ENCODE measurements at regions not wholly inside any gene's neighbourhood (a gene's known extent, or its start where the extent isn't known, plus 50 kb on each side); places are given as distances from the start of the nearest gene placed in this dataset.

- no peak for DNase-seq (ENCODE audit: low read depth in 2 of 3, low spot score in 2 of 3)
Measured at GRCh38 chr4:167469436-167469835, 235.1 kb upstream of the SPOCK3 start.

GRCh38 chr4:167475951-167476350 lies 241.7 kb upstream of the SPOCK3 start:
- no peak for DNase-seq (ENCODE audit: low read depth in 2 of 3, low spot score in 2 of 3)

- peak in 1 of 3 donors; percentile 6 for DNase-seq (ENCODE audit: low read depth in 2 of 3, low spot score in 2 of 3)
Measured at GRCh38 chr4:167492007-167492406, 257.7 kb upstream of the SPOCK3 start.

GRCh38 chr4:167509551-167509950 lies 275.3 kb upstream of the SPOCK3 start:
- no peak for DNase-seq (ENCODE audit: low read depth in 2 of 3, low spot score in 2 of 3)

- no peak for DNase-seq (ENCODE audit: low read depth in 2 of 3, low spot score in 2 of 3)
Measured at GRCh38 chr4:167524091-167524490, 289.8 kb upstream of the SPOCK3 start.

- DNase-seq (ENCODE audit: low read depth in 2 of 3, low spot score in 2 of 3), result no peak
Measured at GRCh38 chr4:167537761-167538160, 303.5 kb upstream of the SPOCK3 start.

- no peak for DNase-seq (ENCODE audit: low read depth in 2 of 3, low spot score in 2 of 3)
Measured at GRCh38 chr4:167541286-167541685, 307.0 kb upstream of the SPOCK3 start.

GRCh38 chr4:167544391-167544790 lies 310.1 kb upstream of the SPOCK3 start:
- no peak for DNase-seq (ENCODE audit: low read depth in 2 of 3, low spot score in 2 of 3)

- no peak for DNase-seq (ENCODE audit: low read depth in 2 of 3, low spot score in 2 of 3)
Measured at GRCh38 chr4:167550021-167550420, 315.7 kb upstream of the SPOCK3 start.

- no peak for DNase-seq (ENCODE audit: low read depth in 2 of 3, low spot score in 2 of 3)
Measured at GRCh38 chr4:167555338-167556022, 321.2 kb upstream of the SPOCK3 start.

GRCh38 chr4:167578906-167579305 lies 344.6 kb upstream of the SPOCK3 start:
- no peak for DNase-seq (ENCODE audit: low read depth in 2 of 3, low spot score in 2 of 3)

GRCh38 chr4:167581449-167581965 lies 347.2 kb upstream of the SPOCK3 start:
- no peak for DNase-seq (ENCODE audit: low read depth in 2 of 3, low spot score in 2 of 3)

- DNase-seq (ENCODE audit: low read depth in 2 of 3, low spot score in 2 of 3), result no peak
Measured at GRCh38 chr4:167587361-167587760, 353.1 kb upstream of the SPOCK3 start.

- no peak for DNase-seq (ENCODE audit: low read depth in 2 of 3, low spot score in 2 of 3)
Measured at GRCh38 chr4:167595898-167596297, 361.6 kb upstream of the SPOCK3 start.

- no peak for DNase-seq (ENCODE audit: low read depth in 2 of 3, low spot score in 2 of 3)
Measured at GRCh38 chr4:167602157-167602556, 367.9 kb upstream of the SPOCK3 start.

GRCh38 chr4:167606551-167606950 lies 372.3 kb upstream of the SPOCK3 start:
- no peak for DNase-seq (ENCODE audit: low read depth in 2 of 3, low spot score in 2 of 3)

- DNase-seq (ENCODE audit: low read depth in 2 of 3, low spot score in 2 of 3), result no peak
Measured at GRCh38 chr4:167613381-167613780, 379.1 kb upstream of the SPOCK3 start.

GRCh38 chr4:167614866-167615265 lies 380.6 kb upstream of the SPOCK3 start:
- DNase-seq (ENCODE audit: low read depth in 2 of 3, low spot score in 2 of 3), result no peak

- DNase-seq (ENCODE audit: low read depth in 2 of 3, low spot score in 2 of 3), result no peak
Measured at GRCh38 chr4:167616476-167616875, 382.2 kb upstream of the SPOCK3 start.

GRCh38 chr4:167622481-167623240 lies 388.4 kb upstream of the SPOCK3 start:
- DNase-seq (ENCODE audit: low read depth in 2 of 3, low spot score in 2 of 3), result peak in 2 of 3 donors; percentile 24 to 65

- no peak for DNase-seq (ENCODE audit: low read depth in 2 of 3, low spot score in 2 of 3)
Measured at GRCh38 chr4:167623241-167623572, 388.9 kb upstream of the SPOCK3 start.

- DNase-seq (ENCODE audit: low read depth in 2 of 3, low spot score in 2 of 3), result no peak
Measured at GRCh38 chr4:167629272-167629671, 395.0 kb upstream of the SPOCK3 start.

Data from hematopoietic multipotent progenitor cell (in vitro differentiated cells).